ENCODE measurements at regions not wholly inside any gene's neighbourhood (a gene's known extent, or its start where the extent isn't known, plus 50 kb on each side); places are given as distances from the start of the nearest gene placed in this dataset.

DNA sequence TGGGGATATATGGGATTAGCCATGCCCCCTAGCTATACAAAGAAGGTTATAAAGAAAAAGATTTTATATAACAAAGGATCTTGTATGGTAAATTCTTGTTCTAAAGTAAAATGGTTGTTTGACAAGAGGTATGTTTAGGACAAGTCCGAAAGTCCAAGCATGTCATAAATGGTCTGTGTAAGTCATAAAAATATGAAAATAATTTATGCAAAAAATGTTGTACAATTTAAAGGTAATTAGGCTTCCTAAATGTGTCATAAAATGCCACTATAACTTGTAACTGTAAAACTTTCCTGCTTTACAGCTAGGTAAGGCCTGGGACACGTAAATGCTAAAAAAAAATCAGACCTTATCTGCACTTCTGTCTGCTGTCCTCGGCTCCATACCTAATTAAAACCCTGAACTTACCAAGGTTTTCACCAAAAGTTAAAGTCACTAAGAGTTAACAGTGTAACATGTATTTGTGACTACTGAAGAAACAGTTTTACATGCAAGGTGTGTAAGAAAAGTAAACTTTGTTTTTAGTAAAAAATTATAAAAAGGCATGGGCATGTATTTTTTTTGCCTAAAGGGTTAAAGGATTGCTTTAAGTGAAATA is 110.0 kb upstream of the RESF1 start:
- Histone ChIP-seq H3K4me1 (no peaks in the 10 kb centered on the region), H3K4me3 (no peak overlapping the region), H3K27ac (no peak overlapping the region), H3K36me3 (no peaks in the 10 kb centered on the region), H3K9me3 (peaks cover 13 to 27% of the 10 kb centered on the region in 2 donors), H3K27me3 (no peaks in the 10 kb centered on the region)
- no peak for DNase-seq
- in situ Hi-C loops (cut with MboI; ENCODE audit: low pct_ligation_motif_present in 1 of 4, low pct_unique_long_range_greater_than_20kb in 1 of 4, low sequenced_read_pairs in 3 of 4): no loop called here
- TF ChIP-seq POLR2A (IDR thresholded peaks at IDR 0.05): no peak
- no peak for TF ChIP-seq CTCF (IDR thresholded peaks at IDR 0.05)
- no peak for TF ChIP-seq EP300 (IDR thresholded peaks at IDR 0.05; ENCODE audit: low read depth)
- TF ChIP-seq POLR2AphosphoS5 (IDR thresholded peaks at IDR 0.05): no peak
- intact Hi-C loops (cut with DNase I; ENCODE audit: low total_unique reads): no loop called here
- WGBS, 2 donors (ENCODE audit: low coverage in 1 of 2): 69 to 71% methylated on average over 3 of the region's 3 CpGs

- H3K4me3 ChIP-seq: no peak overlapping the region
- in situ Hi-C loops (cut with MboI; ENCODE audit: low pct_ligation_motif_present in 1 of 4, low pct_unique_long_range_greater_than_20kb in 1 of 4, low sequenced_read_pairs in 3 of 4) (no loop called here), intact Hi-C loops (cut with DNase I; ENCODE audit: low total_unique reads) (no loop called here)
- no peaks in the 10 kb centered on the region for H3K27me3 ChIP-seq
- no peak for TF ChIP-seq POLR2AphosphoS5 (IDR thresholded peaks at IDR 0.05)
- no peak for TF ChIP-seq EP300 (IDR thresholded peaks at IDR 0.05; ENCODE audit: low read depth)
- TF ChIP-seq CTCF (IDR thresholded peaks at IDR 0.05): no peak
- no peak for TF ChIP-seq POLR2A (IDR thresholded peaks at IDR 0.05)
- DNase-seq: no peak
- H3K36me3 ChIP-seq: no peaks in the 10 kb centered on the region
- H3K9me3 ChIP-seq: peaks cover 13 to 27% of the 10 kb centered on the region in 2 donors
- no peak overlapping the region for H3K27ac ChIP-seq
- H3K4me1 ChIP-seq: no peaks in the 10 kb centered on the region
Observed at GRCh38 chr12:31846405-31846804, 112.8 kb upstream of the RESF1 start.

DNA sequence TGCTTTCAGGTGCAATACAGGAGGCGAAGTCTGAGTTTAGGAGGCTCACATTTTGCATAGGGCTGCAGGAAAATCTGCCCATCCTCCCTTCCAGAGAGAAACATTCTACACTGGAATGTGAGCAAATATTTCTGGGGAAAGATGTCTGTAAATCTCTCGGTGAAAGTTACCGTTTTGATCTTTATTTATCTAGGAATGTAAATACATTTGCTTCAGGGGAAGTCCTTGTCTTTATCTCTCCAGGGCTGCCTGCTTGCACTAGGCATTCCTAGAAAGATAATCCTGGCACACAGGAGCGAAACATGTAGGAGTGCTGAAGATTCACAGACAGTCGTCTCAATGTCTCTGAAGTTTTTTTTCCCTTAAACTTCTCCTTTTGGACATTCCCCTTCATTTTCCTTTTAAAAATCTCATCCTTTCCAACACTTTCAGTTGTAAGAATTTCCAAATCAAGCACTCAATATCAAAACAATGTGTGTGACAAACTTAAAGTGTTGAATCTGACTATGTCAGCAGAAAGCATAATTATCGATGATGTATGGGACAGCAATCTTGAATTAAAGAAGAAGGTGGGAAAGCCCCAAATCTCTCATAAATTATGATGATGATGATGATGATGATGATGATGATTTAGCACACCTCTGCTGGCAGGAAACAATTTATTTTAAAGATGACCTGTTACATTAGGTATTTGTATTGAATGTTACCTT is 113.4 kb upstream of the RESF1 start:
- H3K36me3 ChIP-seq: no peaks in the 10 kb centered on the region
- in situ Hi-C loops (cut with MboI; ENCODE audit: low pct_ligation_motif_present in 1 of 4, low pct_unique_long_range_greater_than_20kb in 1 of 4, low sequenced_read_pairs in 3 of 4): no loop called here
- intact Hi-C loops (cut with DNase I; ENCODE audit: low total_unique reads): no loop called here

More for the DNA sequence above, 113.4 kb upstream of the RESF1 start:
- H3K4me1 ChIP-seq: no peaks in the 10 kb centered on the region
- no peak overlapping the region for H3K27ac ChIP-seq
- H3K27me3 ChIP-seq: no peaks in the 10 kb centered on the region
- no peak for DNase-seq
- no peak overlapping the region for H3K4me3 ChIP-seq
- peaks cover 13 to 27% of the 10 kb centered on the region in 2 donors for H3K9me3 ChIP-seq
- 71 to 72% methylated on average over 2 to 6 of the region's 6 CpGs for WGBS, 2 donors (ENCODE audit: low coverage in 1 of 2)
- TF ChIP-seq POLR2A (IDR thresholded peaks at IDR 0.05): no peak
- no peak for TF ChIP-seq EP300 (IDR thresholded peaks at IDR 0.05; ENCODE audit: low read depth)
- TF ChIP-seq POLR2AphosphoS5 (IDR thresholded peaks at IDR 0.05): no peak
- no peak for TF ChIP-seq CTCF (IDR thresholded peaks at IDR 0.05)

Measured in transverse colon (tissue), 4 donors.